ENCODE measurements at regions not wholly inside any gene's neighbourhood (a gene's known extent, or its start where the extent isn't known, plus 50 kb on each side); places are given as distances from the start of the nearest gene placed in this dataset.

DNA sequence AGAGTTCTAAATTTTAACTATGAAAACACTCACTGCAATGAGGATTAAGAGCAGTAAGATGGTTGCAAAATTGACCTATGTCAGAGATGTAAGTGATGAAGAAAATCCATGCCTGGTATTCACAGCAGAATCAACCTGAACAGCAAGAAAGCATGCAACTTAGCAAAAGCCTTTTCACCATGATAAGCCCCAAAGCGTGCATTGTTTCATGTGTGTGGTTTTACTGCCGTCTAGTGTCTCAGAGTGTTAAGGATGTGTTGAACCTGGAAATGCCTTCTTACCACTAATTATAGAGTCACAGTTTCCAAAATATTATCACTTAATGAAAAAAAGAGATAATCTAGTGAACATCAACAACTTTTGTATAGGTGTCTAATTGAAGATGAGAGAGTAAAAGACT lies 415.2 kb upstream of the TRPC7 start:
- ChIA-PET CTCF (no interaction called here), POLR2A (ENCODE audit: unreplicated experiment) (no interaction called here)
- H3K23ac ChIP-seq (ENCODE audit: low read depth, low read length), result no peak overlapping the region
- DNase-seq (no peak), ATAC-seq (ENCODE audit: low read depth) (no peak)
- no peak overlapping the region for H4K5ac ChIP-seq (ENCODE audit: low read depth, low read length)
- H3K4me1 ChIP-seq (ENCODE audit: control insufficient read depth, insufficient read depth, low read length), result peaks cover 5% of the 10 kb centered on the region
- in situ Hi-C loops (cut with MboI; ENCODE audit: low sequenced_read_pairs), result no loop called here
- H2BK15ac ChIP-seq (ENCODE audit: low read depth, low read length), result no peak overlapping the region
- H3K79me1 ChIP-seq (ENCODE audit: low read depth in 1 of 2, low read length in 2 of 2), result no peaks in the 10 kb centered on the region
- no TSS peak for BruUV-seq (replicated peaks)
- H3K27me3 ChIP-seq (ENCODE audit: control insufficient read depth, insufficient read depth, low read length), result no peaks in the 10 kb centered on the region
- no peak overlapping the region for H2AK5ac ChIP-seq (ENCODE audit: low read depth, low read length)
- H3K36me3 ChIP-seq (ENCODE audit: control insufficient read depth, insufficient read depth, low read length), result no peaks in the 10 kb centered on the region
- no peak overlapping the region for H4K8ac ChIP-seq (ENCODE audit: low read depth in 2 of 2, low read length in 2 of 2)
- no peaks in the 10 kb centered on the region for H3K9me1 ChIP-seq (ENCODE audit: insufficient read depth, low read length)
- peaks cover 4% of the 10 kb centered on the region for H3K9me3 ChIP-seq (ENCODE audit: control insufficient read depth, insufficient read depth, low read length)
- H4K20me1 ChIP-seq (ENCODE audit: insufficient read depth, low read length), result no peaks in the 10 kb centered on the region
- no peak overlapping the region for H3K4me2 ChIP-seq (ENCODE audit: low read depth, low read length)
- no peak overlapping the region for H3K4me3 ChIP-seq (ENCODE audit: insufficient read depth, low read depth, low read length)
- no peak overlapping the region for H2AK9ac ChIP-seq (replicated peaks; ENCODE audit: low read depth, low read length, poor library complexity)
- no peak overlapping the region for H3K27ac ChIP-seq (ENCODE audit: insufficient read depth, low read length)
- no peak overlapping the region for H3K14ac ChIP-seq (replicated peaks; ENCODE audit: low read depth, low read length)
- H3K56ac ChIP-seq (ENCODE audit: extremely low read depth, insufficient read depth, low read length), result no peak overlapping the region
- H2AFZ ChIP-seq (replicated peaks; ENCODE audit: low read length, poor library complexity), result no peak overlapping the region
- no peak overlapping the region for H2BK120ac ChIP-seq (ENCODE audit: low read depth, low read length)
- no peak overlapping the region for H3K9ac ChIP-seq (ENCODE audit: low read depth, low read length)
- WGBS, 2 experiments (ENCODE audit: extremely low coverage in 2 of 2, insufficient read length in 1 of 2), result no CpG with 5 or more reads among the region's 2 CpGs
- H4K91ac ChIP-seq (ENCODE audit: insufficient read depth, low read depth, low read length), result no peak overlapping the region
- no peak overlapping the region; the same call in 1 of the 2 replicates for H2BK20ac ChIP-seq (ENCODE audit: low read depth, low read length)
- intact Hi-C loops (cut with micrococcal nuclease), result no loop called here
- no peak overlapping the region for H3K4ac ChIP-seq (ENCODE audit: low read depth, low read length)
- dilution Hi-C loops (cut with HindIII; ENCODE audit: low sequenced_read_pairs, unreplicated experiment), result no loop called here
- no peak overlapping the region for H3K18ac ChIP-seq (ENCODE audit: low read depth, low read length)
- H2BK5ac ChIP-seq (ENCODE audit: low read depth, low read length, poor library complexity, severe bottlenecking), result no peak overlapping the region
- no peak for TF ChIP-seq FOS (IDR thresholded peaks at IDR 0.05; ENCODE audit: low read depth, low read length)
- no peak for TF ChIP-seq MAZ (IDR thresholded peaks at IDR 0.05; ENCODE audit: borderline replicate concordance, low read depth, low read length)
- no peak for TF ChIP-seq MXI1 (IDR thresholded peaks at IDR 0.05; ENCODE audit: borderline replicate concordance, low read depth, low read length)
- TF ChIP-seq, protein P1, sequence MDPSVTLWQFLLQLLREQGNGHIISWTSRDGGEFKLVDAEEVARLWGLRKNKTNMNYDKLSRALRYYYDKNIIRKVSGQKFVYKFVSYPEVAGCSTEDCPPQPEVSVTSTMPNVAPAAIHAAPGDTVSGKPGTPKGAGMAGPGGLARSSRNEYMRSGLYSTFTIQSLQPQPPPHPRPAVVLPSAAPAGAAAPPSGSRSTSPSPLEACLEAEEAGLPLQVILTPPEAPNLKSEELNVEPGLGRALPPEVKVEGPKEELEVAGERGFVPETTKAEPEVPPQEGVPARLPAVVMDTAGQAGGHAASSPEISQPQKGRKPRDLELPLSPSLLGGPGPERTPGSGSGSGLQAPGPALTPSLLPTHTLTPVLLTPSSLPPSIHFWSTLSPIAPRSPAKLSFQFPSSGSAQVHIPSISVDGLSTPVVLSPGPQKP (IDR thresholded peaks at IDR 0.05; ENCODE audit: borderline replicate concordance, low read depth, low read length), result no peak
- TF ChIP-seq MAFK (IDR thresholded peaks at IDR 0.05; ENCODE audit: low read depth, low read length), result no peak

Data from IMR-90 (cell line).